Chondrocyte (in vitro differentiated cells): ENCODE measurements at regions not wholly inside any gene's neighbourhood (a gene's known extent, or its start where the extent isn't known, plus 50 kb on each side); places are given as distances from the start of the nearest gene placed in this dataset.
"Not testable (repeated sequence)": the region's sequence is repeated elsewhere in the genome, so short reads cannot be mapped to it uniquely, and the experiment has no call there.

Experiments
- DNase-seq: peaks from one replicate; pipeline ENCODE4 v3.0.0; 2021; ENCODE audit warnings: mixed read lengths, low spot score
- H3K27ac Mint-ChIP-seq: one replicate; pipeline ENCODE4 v1.8.0; 2021; ENCODE audit warnings: mild to moderate bottlenecking, moderate library complexity, mixed read lengths; ENCODE audit not compliant: unreplicated experiment
- H3K27me3 Mint-ChIP-seq: 2 replicates; pipeline ENCODE4 v1.8.0; 2021; ENCODE audit warnings: low read depth, mixed read lengths
- H3K36me3 Mint-ChIP-seq: 2 replicates; pipeline ENCODE4 v1.8.0; 2021; ENCODE audit warnings: low read depth, mixed read lengths
- H3K4me1 Mint-ChIP-seq: 2 replicates; pipeline ENCODE4 v1.8.0; 2021; ENCODE audit warnings: low read depth, mild to moderate bottlenecking, mixed read lengths
- H3K4me3 Mint-ChIP-seq: one replicate; pipeline ENCODE4 v1.8.0; 2021; ENCODE audit warnings: mild to moderate bottlenecking, moderate library complexity, mixed read lengths; ENCODE audit not compliant: unreplicated experiment
- H3K9me3 Mint-ChIP-seq: 2 replicates; pipeline ENCODE4 v1.8.0; 2021; ENCODE audit warnings: low read depth, mixed read lengths
- TF ChIP-seq, protein P1 (sequence below): fragments of 200-600 bp; sonication (generic); IDR thresholded peaks from 2 replicates; pipeline ENCODE4 v1.5.0; 2021; ENCODE audit warnings: antibody characterized with exemption, mild to moderate bottlenecking, moderate library complexity

GRCh38 chr2:64887565-64887964 is 101.6 kb upstream of the SLC1A4 start:
- H3K4me3 Mint-ChIP-seq = no peak overlapping the region
- peaks cover 6% of the 10 kb centered on the region for H3K36me3 Mint-ChIP-seq
- no peak for DNase-seq
- H3K4me1 Mint-ChIP-seq = no peaks in the 10 kb centered on the region
- peaks cover 10% of the 10 kb centered on the region for H3K9me3 Mint-ChIP-seq
- H3K27ac Mint-ChIP-seq = no peak overlapping the region
- TF ChIP-seq, protein P1, sequence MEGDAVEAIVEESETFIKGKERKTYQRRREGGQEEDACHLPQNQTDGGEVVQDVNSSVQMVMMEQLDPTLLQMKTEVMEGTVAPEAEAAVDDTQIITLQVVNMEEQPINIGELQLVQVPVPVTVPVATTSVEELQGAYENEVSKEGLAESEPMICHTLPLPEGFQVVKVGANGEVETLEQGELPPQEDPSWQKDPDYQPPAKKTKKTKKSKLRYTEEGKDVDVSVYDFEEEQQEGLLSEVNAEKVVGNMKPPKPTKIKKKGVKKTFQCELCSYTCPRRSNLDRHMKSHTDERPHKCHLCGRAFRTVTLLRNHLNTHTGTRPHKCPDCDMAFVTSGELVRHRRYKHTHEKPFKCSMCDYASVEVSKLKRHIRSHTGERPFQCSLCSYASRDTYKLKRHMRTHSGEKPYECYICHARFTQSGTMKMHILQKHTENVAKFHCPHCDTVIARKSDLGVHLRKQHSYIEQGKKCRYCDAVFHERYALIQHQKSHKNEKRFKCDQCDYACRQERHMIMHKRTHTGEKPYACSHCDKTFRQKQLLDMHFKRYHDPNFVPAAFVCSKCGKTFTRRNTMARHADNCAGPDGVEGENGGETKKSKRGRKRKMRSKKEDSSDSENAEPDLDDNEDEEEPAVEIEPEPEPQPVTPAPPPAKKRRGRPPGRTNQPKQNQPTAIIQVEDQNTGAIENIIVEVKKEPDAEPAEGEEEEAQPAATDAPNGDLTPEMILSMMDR = no peak
- peaks cover 10% of the 10 kb centered on the region for H3K27me3 Mint-ChIP-seq

- peaks cover 10% of the 10 kb centered on the region for H3K9me3 Mint-ChIP-seq
- no peak for DNase-seq
Measured at GRCh38 chr2:64888591-64889309, 100.4 kb upstream of the SLC1A4 start.

GRCh38 chr2:64889803-64890202 is 99.4 kb upstream of the SLC1A4 start:
- H3K27me3 Mint-ChIP-seq = peaks cover 27% of the 10 kb centered on the region
- TF ChIP-seq, protein P1 = no peak
- peaks cover 6% of the 10 kb centered on the region for H3K36me3 Mint-ChIP-seq
- no peak overlapping the region for H3K4me3 Mint-ChIP-seq
- peaks cover 10% of the 10 kb centered on the region for H3K9me3 Mint-ChIP-seq
- no peak for DNase-seq
- H3K4me1 Mint-ChIP-seq = no peaks in the 10 kb centered on the region
- no peak overlapping the region for H3K27ac Mint-ChIP-seq

More at GRCh38 chr2:64888591-64889309, 100.4 kb upstream of the SLC1A4 start:
- Mint-ChIP-seq H3K27ac (no peak overlapping the region), H3K4me3 (no peak overlapping the region), H3K36me3 (peaks cover 6% of the 10 kb centered on the region), H3K4me1 (no peaks in the 10 kb centered on the region), H3K27me3 (peaks cover 20% of the 10 kb centered on the region)
- TF ChIP-seq, protein P1 = peak; percentile 66

DNA sequence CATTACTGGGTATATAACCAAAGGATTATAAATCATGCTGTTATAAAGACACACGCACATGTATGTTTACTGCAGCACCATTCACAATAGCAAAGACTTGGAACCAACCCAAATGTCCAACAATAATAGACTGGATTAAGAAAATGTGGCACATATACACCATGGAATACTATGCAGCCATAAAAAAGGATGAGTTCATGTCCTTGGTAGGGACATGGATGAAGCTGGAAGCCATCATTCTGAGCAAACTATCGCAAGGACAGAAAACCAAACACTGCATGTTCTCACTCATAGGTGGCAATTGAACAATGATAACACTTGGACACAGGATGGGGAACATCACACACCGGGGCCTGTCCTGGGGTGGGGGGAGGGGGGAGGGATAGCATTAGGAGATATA is 92.6 kb upstream of the SLC1A4 start:
- H3K4me1 Mint-ChIP-seq, H3K36me3 Mint-ChIP-seq, H3K9me3 Mint-ChIP-seq, DNase-seq, H3K27ac Mint-ChIP-seq, H3K4me3 Mint-ChIP-seq: not testable (repeated sequence)
- peaks cover 35% of the 10 kb centered on the region for H3K27me3 Mint-ChIP-seq

DNA sequence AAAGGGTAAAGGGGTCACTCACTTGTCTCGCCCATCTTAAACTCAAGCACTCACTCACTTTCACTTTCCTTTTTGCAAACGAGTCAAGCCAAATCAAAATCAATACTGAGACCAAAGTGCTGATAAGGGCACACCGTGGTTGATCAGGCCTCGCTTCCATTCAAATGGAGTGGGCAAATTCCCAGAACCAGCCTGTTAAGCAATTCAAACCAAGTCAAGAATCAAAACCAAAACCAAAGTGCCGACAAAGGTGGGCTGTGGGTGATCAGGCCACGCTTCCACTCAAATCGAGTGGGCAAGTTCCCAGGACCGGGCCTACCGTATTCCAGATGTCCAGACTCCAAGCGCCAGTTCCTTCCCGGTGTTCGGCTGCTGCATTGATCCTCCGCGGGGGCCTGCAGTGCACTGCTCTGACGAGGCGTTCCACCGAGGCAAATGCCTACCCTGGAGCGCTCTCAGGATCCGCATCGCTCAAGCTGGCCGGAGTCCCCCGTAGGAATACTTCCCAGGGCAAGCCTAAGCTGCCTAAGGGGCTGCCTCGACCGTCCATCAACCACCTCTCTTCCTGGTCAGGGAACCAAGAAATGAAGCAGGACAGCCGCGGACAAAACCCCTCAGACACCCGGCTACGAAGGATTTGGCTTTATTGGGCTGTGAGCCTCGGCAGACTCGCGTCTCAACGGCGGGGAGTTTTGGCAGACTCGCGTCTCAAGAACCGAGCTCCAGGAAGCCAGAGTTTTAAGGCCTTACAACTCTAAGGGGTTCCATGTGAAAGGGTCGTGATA is 89.9 kb upstream of the SLC1A4 start:
- Mint-ChIP-seq H3K36me3 (no peaks in the 10 kb centered on the region), H3K9me3 (peaks cover 3% of the 10 kb centered on the region), H3K27ac (no peak overlapping the region), H3K4me1 (no peaks in the 10 kb centered on the region), H3K27me3 (peaks cover 16% of the 10 kb centered on the region), H3K4me3 (no peak overlapping the region)
- DNase-seq = no peak
- TF ChIP-seq, protein P1 = no peak

- H3K4me3 Mint-ChIP-seq, H3K9me3 Mint-ChIP-seq, H3K4me1 Mint-ChIP-seq, H3K36me3 Mint-ChIP-seq, DNase-seq, H3K27ac Mint-ChIP-seq: not testable (repeated sequence)
- peaks cover 13% of the 10 kb centered on the region for H3K27me3 Mint-ChIP-seq
Measured at GRCh38 chr2:64899876-64900275, 89.3 kb upstream of the SLC1A4 start.
